ENCODE measurements at regions not wholly inside any gene's neighbourhood (a gene's known extent, or its start where the extent isn't known, plus 50 kb on each side); places are given as distances from the start of the nearest gene placed in this dataset.

GRCh38 chr7:92915348-92915747 lies 79.0 kb upstream of the CDK6 start:
- TF ChIP-seq, protein P1, sequence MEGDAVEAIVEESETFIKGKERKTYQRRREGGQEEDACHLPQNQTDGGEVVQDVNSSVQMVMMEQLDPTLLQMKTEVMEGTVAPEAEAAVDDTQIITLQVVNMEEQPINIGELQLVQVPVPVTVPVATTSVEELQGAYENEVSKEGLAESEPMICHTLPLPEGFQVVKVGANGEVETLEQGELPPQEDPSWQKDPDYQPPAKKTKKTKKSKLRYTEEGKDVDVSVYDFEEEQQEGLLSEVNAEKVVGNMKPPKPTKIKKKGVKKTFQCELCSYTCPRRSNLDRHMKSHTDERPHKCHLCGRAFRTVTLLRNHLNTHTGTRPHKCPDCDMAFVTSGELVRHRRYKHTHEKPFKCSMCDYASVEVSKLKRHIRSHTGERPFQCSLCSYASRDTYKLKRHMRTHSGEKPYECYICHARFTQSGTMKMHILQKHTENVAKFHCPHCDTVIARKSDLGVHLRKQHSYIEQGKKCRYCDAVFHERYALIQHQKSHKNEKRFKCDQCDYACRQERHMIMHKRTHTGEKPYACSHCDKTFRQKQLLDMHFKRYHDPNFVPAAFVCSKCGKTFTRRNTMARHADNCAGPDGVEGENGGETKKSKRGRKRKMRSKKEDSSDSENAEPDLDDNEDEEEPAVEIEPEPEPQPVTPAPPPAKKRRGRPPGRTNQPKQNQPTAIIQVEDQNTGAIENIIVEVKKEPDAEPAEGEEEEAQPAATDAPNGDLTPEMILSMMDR (optimal IDR thresholded peaks at IDR 0.05 in 1 of 3, IDR thresholded peaks at IDR 0.05 in 1 of 3, conservative IDR thresholded peaks at IDR 0.05 in 1 of 3; ENCODE audit: extremely low read depth in 1 of 3, insufficient read depth in 2 of 3, low read length in 3 of 3): no peak
- no peak for TF ChIP-seq EZH2 (IDR thresholded peaks at IDR 0.05; ENCODE audit: low read length)

Measured in keratinocyte (primary cell).